Adrenal gland (tissue), 9 donors: ENCODE measurements at regions not wholly inside any gene's neighbourhood (a gene's known extent, or its start where the extent isn't known, plus 50 kb on each side); places are given as distances from the start of the nearest gene placed in this dataset.

ENCODE experiments used
- DNase-seq, 7 donors: peaks; one replicate each; pipeline ENCODE4 v3.0.0-alpha.2; 2019 to 2020
- H3K27ac ChIP-seq, 5 donors: fragments of 200-600 bp; sonication (generic) in 4 of 5; 1 replicate in 3 of 5; 2 replicates in 2 of 5; pipeline versions ENCODE4 v1.5.1 to v1.8.0; 2016 to 2020; ENCODE audit warnings: mild to moderate bottlenecking in 1 of 5
- H3K27me3 ChIP-seq: fragments of 200-600 bp; 2 replicates; pipeline ENCODE4 v1.8.0; 2021
- H3K36me3 ChIP-seq, 2 donors: fragments of 200-600 bp; replicated peaks in 1 of 2; 1 replicate in 1 of 2; 2 replicates in 1 of 2; pipeline versions ENCODE4 v1.5.1 to v1.8.0; 2018 to 2022
- H3K4me1 ChIP-seq, 2 donors: fragments of 200-600 bp; replicated peaks in 1 of 2; 1 replicate in 1 of 2; 2 replicates in 1 of 2; pipeline versions ENCODE4 v1.5.1 to v1.8.0; 2018 to 2021
- H3K4me3 ChIP-seq, 4 donors: fragments of 200-600 bp; sonication (generic) in 3 of 4; one replicate each; pipeline ENCODE4 v1.5.1; 2016 to 2018
- H3K9me3 ChIP-seq, 3 donors: fragments of 200-600 bp; sonication (generic) in 1 of 3; replicated peaks in 1 of 3; 1 replicate in 2 of 3; 2 replicates in 1 of 3; pipeline versions ENCODE4 v1.5.1 to v1.8.0; 2016 to 2021
- CTCF ChIP-seq, 6 experiments: fragments of 450-650 bp in 4 of 6; fragments of 200-600 bp in 2 of 6; sonication (generic) in 1 of 6; IDR thresholded peaks; 1 replicate in 5 of 6; 2 replicates in 1 of 6; pipeline versions ENCODE4 v1.5.1 to v1.8.0; 2016 to 2021; ENCODE audit warnings: antibody characterized with exemption in 6 of 6, mild to moderate bottlenecking in 2 of 6, moderate library complexity in 1 of 6
- POLR2A ChIP-seq, 2 donors: fragments of 450-650 bp; IDR thresholded peaks; one replicate each; pipeline ENCODE4 v1.6.1; 2017; ENCODE audit warnings: antibody characterized with exemption in 2 of 2, mild to moderate bottlenecking in 2 of 2, moderate library complexity in 1 of 2
- WGBS, 4 donors: extraction: QIAGEN DNeasy Blood & Tissue Kit in 2 of 4; methylation state at CpG; one replicate each; pipeline versions ENCODE4 v1.1.5 to v1.1.7; 2013 to 2017; 5-methylcytosine and 5-hydroxymethylcytosine counted together
- intact Hi-C, 2 donors: fragments of 100-400 bp; cut with DNase I; formaldehyde crosslinking; loops; one replicate each; pipeline versions ENCODE4 v1.14.1 to v1.15.0; 2022 to 2023
- donor health status: healthy with polysubstance abuse.
- donor health status: Bipolar disorder and iron deficiency.
- donor health status: DM: yes; HTN: yes; CAD: no.
- donor health status: DM: no; HTN: no; CAD: no.
- donor health status: DM: no; HTN: no; CAD: no.

- no peak overlapping the region for H3K27ac ChIP-seq
- H3K36me3 ChIP-seq: no peaks in the 10 kb centered on the region
- intact Hi-C loops: no loop called here
- no peak for DNase-seq
- no peaks in the 10 kb centered on the region for H3K9me3 ChIP-seq
- H3K4me1 ChIP-seq: peaks cover 13 to 25% of the 10 kb centered on the region in 2 donors
- H3K4me3 ChIP-seq: no peak overlapping the region
- H3K27me3 ChIP-seq: no peaks in the 10 kb centered on the region
- WGBS, 4 donors: 88 to 96% (median 91%) methylated on average over 6 of the region's 6 CpGs
- no peak for TF ChIP-seq POLR2A (IDR thresholded peaks at IDR 0.05)
- no peak for TF ChIP-seq CTCF (IDR thresholded peaks at IDR 0.05)
Observed at GRCh38 chr7:156119771-156120170, 307.5 kb upstream of the SHH start.

DNA sequence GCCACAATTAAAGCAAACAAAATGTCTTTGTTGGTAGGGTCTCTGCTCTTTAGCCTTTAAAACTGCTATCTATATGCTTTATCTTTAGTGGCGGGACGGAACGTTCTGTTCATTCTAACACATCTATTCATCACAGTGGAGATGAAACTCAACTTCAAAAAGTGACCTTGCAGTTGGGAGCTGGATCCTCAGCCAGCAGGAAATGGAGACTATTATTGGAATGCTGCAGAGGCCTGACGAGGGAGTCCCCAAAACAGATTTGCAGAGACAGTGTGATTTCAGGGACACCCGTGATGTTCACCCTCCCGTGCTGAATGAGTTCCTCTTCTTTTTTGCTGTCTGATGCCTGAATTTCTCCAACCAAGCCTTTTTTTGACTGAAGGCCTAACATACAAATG is 306.0 kb upstream of the SHH start:
- 23 to 38% (median 32%) methylated on average over 6 of the region's 6 CpGs for WGBS, 4 donors
- Histone ChIP-seq H3K27ac (peak overlapping the region; percentile 10 to 82 (median 46)), H3K4me3 (no peak overlapping the region), H3K27me3 (no peaks in the 10 kb centered on the region), H3K4me1 (peaks cover 13 to 25% of the 10 kb centered on the region in 2 donors), H3K9me3 (no peaks in the 10 kb centered on the region), H3K36me3 (no peaks in the 10 kb centered on the region)
- TF ChIP-seq CTCF (IDR thresholded peaks at IDR 0.05) (no peak), POLR2A (IDR thresholded peaks at IDR 0.05) (no peak)
- intact Hi-C loops: no loop called here
- DNase-seq: peak in 6 of 7 donors; percentile 33 to 71 (median 54)

DNA sequence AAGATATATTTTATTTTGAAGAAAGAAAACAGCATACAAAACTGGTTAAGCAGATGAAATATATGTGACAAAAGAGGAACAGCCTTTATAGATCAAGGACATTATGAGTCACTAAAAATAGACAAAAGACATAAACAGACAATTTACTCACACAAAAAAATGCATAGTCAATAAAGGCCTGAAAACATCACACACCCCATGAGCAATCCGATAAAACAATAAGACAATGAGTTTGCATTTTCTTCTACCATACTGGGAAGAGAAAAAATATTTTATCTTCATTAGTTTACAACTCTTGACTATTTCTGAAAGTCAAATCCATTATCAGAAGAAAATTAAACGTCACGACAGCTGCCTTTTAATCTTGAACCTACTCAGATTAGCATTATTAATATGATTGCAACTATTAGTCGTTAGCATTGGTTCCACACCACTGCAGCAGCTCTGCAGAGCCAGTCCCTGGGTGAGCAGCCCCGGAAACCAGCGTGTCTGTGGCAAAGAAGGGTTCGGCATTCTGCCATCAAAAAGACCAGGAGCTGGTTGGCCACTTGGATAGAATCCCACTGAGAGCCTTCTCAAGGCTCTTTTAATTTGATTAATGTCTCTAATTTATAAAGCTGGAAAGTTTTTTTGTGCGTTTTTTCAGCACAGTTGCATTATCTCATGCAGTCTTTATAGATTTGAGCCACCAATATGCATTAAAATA is 305.4 kb upstream of the SHH start:
- H3K4me3 ChIP-seq: no peak overlapping the region
- H3K9me3 ChIP-seq: no peaks in the 10 kb centered on the region
- TF ChIP-seq CTCF (IDR thresholded peaks at IDR 0.05) (no peak), POLR2A (IDR thresholded peaks at IDR 0.05) (no peak)
- H3K27me3 ChIP-seq: no peaks in the 10 kb centered on the region
- peak overlapping the region; percentile 10 to 82 (median 46) for H3K27ac ChIP-seq
- H3K4me1 ChIP-seq: peaks cover 13 to 25% of the 10 kb centered on the region in 2 donors
- intact Hi-C loops: no loop called here
- peak in 6 of 7 donors; percentile 56 to 74 (median 72) for DNase-seq
- 27 to 46% (median 37%) methylated on average over 8 of the region's 8 CpGs for WGBS, 4 donors
- no peaks in the 10 kb centered on the region for H3K36me3 ChIP-seq

GRCh38 chr7:156116514-156117215 is 304.4 kb upstream of the SHH start:
- no peak overlapping the region for H3K4me3 ChIP-seq
- no peak for DNase-seq
- 60 to 79% (median 64%) methylated on average over 12 of the region's 12 CpGs for WGBS, 4 donors
- no peaks in the 10 kb centered on the region for H3K36me3 ChIP-seq
- peak overlapping the region in 1 of 5 donors; percentile 36 for H3K27ac ChIP-seq
- intact Hi-C loops: no loop called here
- no peaks in the 10 kb centered on the region for H3K27me3 ChIP-seq
- TF ChIP-seq POLR2A (IDR thresholded peaks at IDR 0.05): no peak
- no peak for TF ChIP-seq CTCF (IDR thresholded peaks at IDR 0.05)
- peaks cover 13 to 25% of the 10 kb centered on the region in 2 donors for H3K4me1 ChIP-seq
- H3K9me3 ChIP-seq: no peaks in the 10 kb centered on the region
